GM23248 (cell line): ENCODE measurements at regions not wholly inside any gene's neighbourhood (a gene's known extent, or its start where the extent isn't known, plus 50 kb on each side); places are given as distances from the start of the nearest gene placed in this dataset.

Source experiments
- DNase-seq: peaks from one replicate; pipeline ENCODE4 v3.0.0-alpha.2; 2015
- H2AFZ ChIP-seq: fragments of 200-600 bp; sonication (generic); 2 replicates; pipeline ENCODE4 v1.6.1; 2016; ENCODE audit warnings: antibody characterized with exemption
- H3F3A ChIP-seq: fragments of 200-600 bp; sonication (generic); 2 replicates; pipeline ENCODE4 v1.6.1; 2016; ENCODE audit warnings: mild to moderate bottlenecking, antibody characterized with exemption, mixed run types; ENCODE audit not compliant: insufficient read depth
- H3K27ac ChIP-seq: fragments of 200-600 bp; sonication (generic); 2 replicates; pipeline ENCODE4 v1.5.1; 2016; ENCODE audit warnings: mild to moderate bottlenecking
- H3K27me3 ChIP-seq: fragments of 200-600 bp; sonication (generic); replicated peaks from 2 replicates; pipeline ENCODE4 v1.6.1; 2016; ENCODE audit warnings: mild to moderate bottlenecking; ENCODE audit not compliant: insufficient read depth
- H3K36me3 ChIP-seq: fragments of 200-600 bp; sonication (generic); 2 replicates; pipeline ENCODE4 v1.6.1; 2016; ENCODE audit warnings: low read depth, mild to moderate bottlenecking
- H3K4me1 ChIP-seq: fragments of 200-600 bp; sonication (generic); 2 replicates; pipeline ENCODE4 v1.6.1; 2016; ENCODE audit warnings: mild to moderate bottlenecking; ENCODE audit not compliant: insufficient read depth
- H3K4me2 ChIP-seq: fragments of 200-600 bp; sonication (generic); one replicate; pipeline ENCODE4 v1.6.1; 2016; ENCODE audit warnings: mild to moderate bottlenecking; ENCODE audit not compliant: unreplicated experiment
- H3K4me3 ChIP-seq: fragments of 200-600 bp; sonication (generic); 2 replicates; pipeline ENCODE4 v1.5.1; 2016; ENCODE audit warnings: mild to moderate bottlenecking
- H3K79me2 ChIP-seq: fragments of 200-600 bp; sonication (generic); 2 replicates; pipeline ENCODE4 v1.6.1; 2016; ENCODE audit warnings: mild to moderate bottlenecking; ENCODE audit not compliant: insufficient read depth
- H3K9ac ChIP-seq: fragments of 200-600 bp; sonication (generic); 2 replicates; pipeline ENCODE4 v1.6.1; 2016; ENCODE audit warnings: mild to moderate bottlenecking
- H3K9me2 ChIP-seq: fragments of 200-600 bp; sonication (generic); 2 replicates; pipeline ENCODE4 v1.6.1; 2016; ENCODE audit warnings: mixed run types, mild to moderate bottlenecking, moderate library complexity; ENCODE audit not compliant: insufficient read depth
- H3K9me3 ChIP-seq: fragments of 200-600 bp; sonication (generic); one replicate; pipeline ENCODE4 v1.6.1; 2017; ENCODE audit warnings: low read depth
- H4K20me1 ChIP-seq: fragments of 200-600 bp; sonication (generic); 2 replicates; pipeline ENCODE4 v1.6.0; 2016; ENCODE audit not compliant: insufficient read depth
- EZH2 ChIP-seq: fragments of 200-600 bp; sonication (generic); IDR thresholded peaks from 2 replicates; pipeline ENCODE4 v1.6.1; 2018; ENCODE audit warnings: antibody characterized with exemption, mild to moderate bottlenecking; ENCODE audit not compliant: insufficient read depth, poor library complexity, severe bottlenecking
- EZH2phosphoT487 ChIP-seq: fragments of 200-600 bp; sonication (generic); IDR thresholded peaks from 2 replicates; pipeline ENCODE4 v1.6.1; 2018; ENCODE audit warnings: antibody characterized with exemption, moderate library complexity, mild to moderate bottlenecking, low read depth; ENCODE audit not compliant: insufficient read depth
- WGBS, 2 experiments: methylation state at CpG; one replicate each; pipeline ENCODE4 v1.1.6; 2015 to 2017; ENCODE audit warnings: low lambda C conversion rate in 2 of 2, low coverage in 1 of 2; ENCODE audit errors: missing lambda C conversion rate in 2 of 2; 5-methylcytosine and 5-hydroxymethylcytosine counted together
- in situ Hi-C: fragments of 300-500 bp; cut with MboI; formaldehyde crosslinking; loops from 2 replicates; pipeline ENCODE4 v1.15.0; 2020

DNA sequence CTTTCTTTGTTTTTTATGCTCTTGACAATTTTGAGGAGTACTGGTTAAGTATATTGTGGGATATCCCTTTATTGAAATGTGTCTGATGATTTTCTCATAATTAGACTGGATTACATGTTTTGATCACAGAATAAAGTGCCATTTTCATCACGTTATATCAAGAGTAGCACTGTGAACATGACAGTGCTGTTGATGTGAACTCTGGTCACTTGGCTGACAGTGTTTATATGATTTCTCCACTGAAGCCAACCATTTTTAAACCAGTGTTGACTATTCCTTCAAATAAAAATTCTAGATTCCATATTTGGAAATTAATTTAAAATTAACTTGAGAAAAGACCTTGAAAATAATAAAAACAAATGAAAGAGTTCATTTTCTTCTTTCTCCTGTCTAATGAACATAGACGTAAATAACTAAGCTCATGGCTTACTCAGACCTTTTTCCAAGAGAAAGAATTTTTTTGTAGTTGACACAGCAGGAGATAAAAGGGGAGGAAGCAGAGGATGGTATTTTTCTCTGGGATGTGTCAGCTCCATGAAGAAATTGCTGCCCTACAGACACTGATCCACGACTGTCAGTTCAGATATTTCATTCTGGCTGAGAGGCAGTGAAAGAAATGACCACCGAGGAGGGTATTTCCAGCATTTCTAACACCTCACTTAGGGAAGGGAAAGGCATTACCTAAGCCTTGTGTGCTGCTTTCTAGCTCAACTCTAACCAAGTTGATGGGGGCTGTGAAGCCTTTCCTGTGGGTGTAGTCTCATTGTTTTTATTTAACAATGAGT lies 150.9 kb upstream of the ANK2 start:
- no peak for TF ChIP-seq EZH2
- TF ChIP-seq EZH2phosphoT487 = no peak
- 5 to 10% methylated on average over 4 of the region's 4 CpGs for WGBS, 2 experiments
- H3K79me2 ChIP-seq = no peaks in the 10 kb centered on the region
- no peaks in the 10 kb centered on the region for H3K36me3 ChIP-seq
- H3K9me2 ChIP-seq = no peaks in the 10 kb centered on the region
- H3K9ac ChIP-seq = no peak overlapping the region; the same call in 1 of the 2 replicates
- H4K20me1 ChIP-seq = no peaks in the 10 kb centered on the region
- peak overlapping the region; percentile 66 for H2AFZ ChIP-seq
- H3K9me3 ChIP-seq = no peaks in the 10 kb centered on the region
- peak overlapping the region; percentile 67 for H3K4me2 ChIP-seq
- H3F3A ChIP-seq = peaks cover 26% of the 10 kb centered on the region; the same call in 1 of the 2 replicates
- in situ Hi-C loops = no loop called here
- H3K4me1 ChIP-seq = peaks cover 13% of the 10 kb centered on the region
- no peaks in the 10 kb centered on the region for H3K27me3 ChIP-seq
- H3K4me3 ChIP-seq = peak overlapping the region; percentile 53
- DNase-seq = peak; percentile 65
- peak overlapping the region; percentile 29; the same call in 1 of the 2 replicates for H3K27ac ChIP-seq

DNA sequence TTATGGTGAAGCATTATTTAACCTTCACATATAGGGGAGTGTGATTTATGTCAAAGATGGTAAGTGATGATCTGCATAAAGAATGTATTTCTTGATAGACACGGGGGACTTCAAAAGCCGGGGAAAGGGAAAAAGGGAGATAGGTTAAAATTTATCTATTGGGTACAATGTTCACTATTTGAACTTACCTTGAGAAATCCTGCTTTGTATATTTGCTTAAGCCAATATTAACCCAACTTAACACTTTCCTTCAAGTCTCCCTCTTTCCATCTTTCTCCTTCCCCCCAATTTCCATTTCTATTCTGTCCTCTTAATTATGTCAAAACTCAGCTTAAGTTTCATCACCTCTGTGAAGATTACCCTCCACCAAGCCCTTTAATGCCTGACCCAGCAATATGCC lies 149.0 kb upstream of the ANK2 start:
- H3K27ac ChIP-seq = no peak overlapping the region
- H3K4me1 ChIP-seq = peaks cover 13% of the 10 kb centered on the region
- TF ChIP-seq EZH2phosphoT487 (no peak), EZH2 (no peak)
- H3K27me3 ChIP-seq = no peaks in the 10 kb centered on the region
- no peaks in the 10 kb centered on the region for H3K79me2 ChIP-seq
- WGBS, 2 experiments = 92 to 98% methylated on average over 2 of the region's 2 CpGs
- H2AFZ ChIP-seq = no peak overlapping the region
- H3K4me3 ChIP-seq = no peak overlapping the region
- no peak overlapping the region for H3K9ac ChIP-seq
- H3F3A ChIP-seq = peaks cover 24% of the 10 kb centered on the region; the same call in 1 of the 2 replicates
- in situ Hi-C loops = no loop called here
- H3K4me2 ChIP-seq = no peak overlapping the region
- H3K36me3 ChIP-seq = no peaks in the 10 kb centered on the region
- H3K9me3 ChIP-seq = no peaks in the 10 kb centered on the region
- DNase-seq = no peak
- H4K20me1 ChIP-seq = no peaks in the 10 kb centered on the region
- no peaks in the 10 kb centered on the region for H3K9me2 ChIP-seq

DNA sequence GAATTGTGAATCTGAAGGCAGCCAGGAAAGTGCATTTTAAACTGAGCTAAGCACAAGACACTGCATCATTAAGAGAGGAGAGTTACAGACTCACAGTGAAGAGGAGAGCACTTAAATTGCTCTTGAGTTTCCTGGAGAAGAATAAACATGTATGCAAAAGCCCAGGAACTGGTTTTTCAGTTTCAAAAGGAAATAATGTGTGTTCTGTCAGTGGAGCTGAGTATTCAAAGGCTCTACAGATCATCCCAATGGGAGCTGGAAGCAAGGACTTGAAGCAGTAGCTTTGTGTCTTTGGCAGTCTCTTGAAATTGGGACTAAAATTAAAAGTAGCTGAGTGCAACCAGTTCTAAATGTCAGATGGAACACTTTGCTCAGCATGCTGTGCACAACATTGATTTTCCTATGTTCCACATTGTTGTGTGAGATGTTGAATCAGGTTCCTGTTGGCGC lies 147.5 kb upstream of the ANK2 start:
- WGBS, 2 experiments = 83 to 100% methylated on average over 1 of the region's 1 CpG
- DNase-seq = no peak
- H4K20me1 ChIP-seq = no peaks in the 10 kb centered on the region
- peaks cover 13% of the 10 kb centered on the region for H3K4me1 ChIP-seq
- H3K4me2 ChIP-seq = no peak overlapping the region
- peaks cover 13% of the 10 kb centered on the region; the same call in 1 of the 2 replicates for H3F3A ChIP-seq
- no peak overlapping the region for H3K4me3 ChIP-seq
- TF ChIP-seq EZH2phosphoT487 (no peak), EZH2 (no peak)
- no peak overlapping the region for H3K27ac ChIP-seq
- no peak overlapping the region for H2AFZ ChIP-seq
- no peaks in the 10 kb centered on the region for H3K36me3 ChIP-seq
- H3K9me3 ChIP-seq = no peaks in the 10 kb centered on the region
- H3K9ac ChIP-seq = no peak overlapping the region
- no peaks in the 10 kb centered on the region for H3K9me2 ChIP-seq
- in situ Hi-C loops = no loop called here
- H3K27me3 ChIP-seq = no peaks in the 10 kb centered on the region
- H3K79me2 ChIP-seq = no peaks in the 10 kb centered on the region

- H3K9ac ChIP-seq = no peak overlapping the region
- no peaks in the 10 kb centered on the region for H3K79me2 ChIP-seq
- H3K9me3 ChIP-seq = no peaks in the 10 kb centered on the region
- no peak overlapping the region for H3K4me2 ChIP-seq
- no peaks in the 10 kb centered on the region for H3K36me3 ChIP-seq
- no peak overlapping the region for H3K4me3 ChIP-seq
- no peak overlapping the region for H2AFZ ChIP-seq
- no peaks in the 10 kb centered on the region for H3K27me3 ChIP-seq
- 90 to 97% methylated on average over 4 of the region's 4 CpGs for WGBS, 2 experiments
- no peaks in the 10 kb centered on the region for H3K9me2 ChIP-seq
- no peaks in the 10 kb centered on the region for H4K20me1 ChIP-seq
- TF ChIP-seq EZH2phosphoT487 = no peak
- TF ChIP-seq EZH2 = no peak
- H3K27ac ChIP-seq = no peak overlapping the region
- H3K4me1 ChIP-seq = peaks cover 12% of the 10 kb centered on the region
- peaks cover 4% of the 10 kb centered on the region; the same call in 1 of the 2 replicates for H3F3A ChIP-seq
- in situ Hi-C loops = no loop called here
- no peak for DNase-seq
Observed at GRCh38 chr4:112905728-112906127, 143.7 kb upstream of the ANK2 start.
